H1 (cell line): ENCODE measurements at regions not wholly inside any gene's neighbourhood (a gene's known extent, or its start where the extent isn't known, plus 50 kb on each side); places are given as distances from the start of the nearest gene placed in this dataset.

Experiments used
- ATF3 ChIP-seq: IDR thresholded peaks from 2 replicates; pipeline ENCODE4 v1.6.1; 2011; ENCODE audit warnings: low read depth, mild to moderate bottlenecking, low read length; ENCODE audit not compliant: insufficient read depth

DNA sequence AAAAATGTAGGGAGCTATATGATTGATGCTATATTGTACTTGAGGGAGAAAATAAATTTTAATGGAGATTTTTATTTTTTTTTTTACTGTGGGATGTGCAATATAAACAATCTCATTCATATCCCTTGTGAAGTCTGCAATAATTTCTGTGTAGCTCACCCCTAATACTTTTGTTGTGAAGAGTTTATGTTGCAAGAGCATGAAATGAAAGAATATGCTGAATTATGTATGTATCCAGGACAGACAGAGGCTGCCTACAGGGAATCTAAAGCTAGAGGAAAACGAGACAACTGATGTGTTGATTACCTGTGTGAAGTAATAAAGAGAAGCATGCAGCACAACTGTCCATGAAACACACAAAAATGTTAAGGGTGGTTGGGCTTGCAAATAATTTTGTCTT is 643.3 kb downstream of the DCDC2C start (continued):
- TF ChIP-seq ATF3: no peak
- TF ChIP-seq, all 59 proteins: peak for 0
